Endodermal cell (in vitro differentiated cells): ENCODE measurements at regions not wholly inside any gene's neighbourhood (a gene's known extent, or its start where the extent isn't known, plus 50 kb on each side); places are given as distances from the start of the nearest gene placed in this dataset.
A peak's percentile ranks its signal among the peaks of the same experiment; 100 is the strongest.

Experiments used
- DNase-seq: peaks from one replicate; pipeline ENCODE4 v3.0.0-alpha.2; 2017
- H3K27ac ChIP-seq: 2 replicates; pipeline ENCODE4 v1.5.1; 2013; ENCODE audit warnings: mild to moderate bottlenecking, low read depth, low read length, moderate library complexity
- H3K27me3 ChIP-seq: 2 replicates; pipeline ENCODE4 v1.6.1; 2013; ENCODE audit warnings: mild to moderate bottlenecking, low read length, moderate library complexity; ENCODE audit not compliant: insufficient read depth, control insufficient read depth, poor library complexity, severe bottlenecking
- H3K36me3 ChIP-seq: 2 replicates; pipeline ENCODE4 v1.7.0; 2013; ENCODE audit warnings: mild to moderate bottlenecking, low read length, moderate library complexity; ENCODE audit not compliant: control insufficient read depth, insufficient read depth
- H3K4me1 ChIP-seq: one replicate; pipeline ENCODE4 v1.7.0; 2013; ENCODE audit warnings: low read length; ENCODE audit not compliant: control insufficient read depth, insufficient read depth
- H3K4me3 ChIP-seq: 2 replicates; pipeline ENCODE4 v1.5.1; 2013; ENCODE audit warnings: mild to moderate bottlenecking, low read length, moderate library complexity
- H3K9ac ChIP-seq: 2 replicates; pipeline ENCODE4 v1.6.1; 2013; ENCODE audit warnings: mild to moderate bottlenecking, low read length, moderate library complexity; ENCODE audit not compliant: poor library complexity, severe bottlenecking; ENCODE audit errors: extremely low read depth
- H3K9me3 ChIP-seq: 2 replicates; pipeline ENCODE4 v1.6.1; 2013; ENCODE audit warnings: mild to moderate bottlenecking, low read length, moderate library complexity; ENCODE audit not compliant: control insufficient read depth
- H3K27ac Mint-ChIP-seq: 2 replicates; pipeline ENCODE4 v1.8.0; 2020; ENCODE audit warnings: mixed read lengths
- H3K27me3 Mint-ChIP-seq: 2 replicates; pipeline ENCODE4 v1.8.0; 2021; ENCODE audit warnings: mild to moderate bottlenecking, mixed read lengths; ENCODE audit not compliant: insufficient read depth
- H3K36me3 Mint-ChIP-seq: 2 replicates; pipeline ENCODE4 v1.8.0; 2020; ENCODE audit warnings: low read depth, mixed read lengths
- H3K4me1 Mint-ChIP-seq: 2 replicates; pipeline ENCODE4 v1.8.0; 2020; ENCODE audit warnings: mixed read lengths
- H3K4me3 Mint-ChIP-seq: 2 replicates; pipeline ENCODE4 v1.8.0; 2020; ENCODE audit warnings: mild to moderate bottlenecking, moderate library complexity, mixed read lengths
- H3K9me3 Mint-ChIP-seq: 2 replicates; pipeline ENCODE4 v1.8.0; 2020; ENCODE audit warnings: mild to moderate bottlenecking, mixed read lengths
- CTCF ChIP-seq: fragments of 200-600 bp; sonication (generic); conservative IDR thresholded peaks from 2 replicates; pipeline ENCODE4 v1.5.0; 2021; ENCODE audit warnings: antibody characterized with exemption, mild to moderate bottlenecking
- WGBS, 2 experiments: methylation state at CpG; one replicate each; pipeline versions ENCODE4 v1.1.5 to v1.1.7; 2013; ENCODE audit warnings: missing lambda C conversion rate in 2 of 2, mixed read lengths in 1 of 2; ENCODE audit not compliant: insufficient coverage in 1 of 2, insufficient read length in 1 of 2; 5-methylcytosine and 5-hydroxymethylcytosine counted together

GRCh38 chr4:128653527-128654444 is 155.7 kb upstream of the JADE1 start:
- no peak for DNase-seq
- Histone ChIP-seq H3K27ac (peak overlapping the region; percentile 67), H3K9me3 (peaks cover 22% of the 10 kb centered on the region), H3K36me3 (no peaks in the 10 kb centered on the region), H3K4me1 (no peaks in the 10 kb centered on the region), H3K9ac (peak overlapping the region; percentile 14), H3K4me3 (peak overlapping the region; percentile 77), H3K27me3 (no peaks in the 10 kb centered on the region)
- peaks cover 1% of the 10 kb centered on the region for H3K36me3 Mint-ChIP-seq
- no peaks in the 10 kb centered on the region for H3K27me3 Mint-ChIP-seq
- no peak for TF ChIP-seq CTCF
- H3K4me3 Mint-ChIP-seq: no peak overlapping the region
- peak overlapping the region; percentile 59 for H3K27ac Mint-ChIP-seq
- peaks cover 19% of the 10 kb centered on the region for H3K9me3 Mint-ChIP-seq
- 50 to 64% methylated on average over 4 to 8 of the region's 8 CpGs for WGBS, 2 experiments
- peaks cover 26% of the 10 kb centered on the region for H3K4me1 Mint-ChIP-seq

- H3K9me3 Mint-ChIP-seq: peaks cover 17% of the 10 kb centered on the region
- H3K4me1 Mint-ChIP-seq: peaks cover 23% of the 10 kb centered on the region
- no peak overlapping the region for H3K27ac Mint-ChIP-seq
- H3K9ac ChIP-seq: no peak overlapping the region
- no peak for TF ChIP-seq CTCF
- H3K4me3 Mint-ChIP-seq: no peak overlapping the region
- H3K27ac ChIP-seq: no peak overlapping the region
- no peaks in the 10 kb centered on the region for H3K36me3 ChIP-seq
- peaks cover 32% of the 10 kb centered on the region for H3K9me3 ChIP-seq
- H3K27me3 ChIP-seq: no peaks in the 10 kb centered on the region
- H3K36me3 Mint-ChIP-seq: peaks cover 10% of the 10 kb centered on the region
- H3K27me3 Mint-ChIP-seq: no peaks in the 10 kb centered on the region
- 67 to 100% methylated on average over 1 of the region's 1 CpG for WGBS, 2 experiments
- no peaks in the 10 kb centered on the region for H3K4me1 ChIP-seq
- H3K4me3 ChIP-seq: no peak overlapping the region
- no peak for DNase-seq
Measured at GRCh38 chr4:128649575-128650205, 159.8 kb upstream of the JADE1 start.

GRCh38 chr4:128649161-128649560 is 160.3 kb upstream of the JADE1 start:
- no peak overlapping the region for H3K4me3 Mint-ChIP-seq
- H3K4me1 ChIP-seq: no peaks in the 10 kb centered on the region
- H3K36me3 Mint-ChIP-seq: peaks cover 8% of the 10 kb centered on the region
- H3K27ac Mint-ChIP-seq: no peak overlapping the region
- H3K27ac ChIP-seq: no peak overlapping the region
- no peak overlapping the region for H3K9ac ChIP-seq
- peaks cover 21% of the 10 kb centered on the region for H3K4me1 Mint-ChIP-seq
- H3K9me3 Mint-ChIP-seq: peaks cover 12% of the 10 kb centered on the region
- no peaks in the 10 kb centered on the region for H3K36me3 ChIP-seq
- no peaks in the 10 kb centered on the region for H3K27me3 ChIP-seq
- 84 to 100% methylated on average over 1 of the region's 1 CpG for WGBS, 2 experiments
- H3K4me3 ChIP-seq: no peak overlapping the region
- H3K27me3 Mint-ChIP-seq: no peaks in the 10 kb centered on the region
- DNase-seq: no peak
- no peak for TF ChIP-seq CTCF
- H3K9me3 ChIP-seq: peaks cover 27% of the 10 kb centered on the region
